ENCODE measurements at regions not wholly inside any gene's neighbourhood (a gene's known extent, or its start where the extent isn't known, plus 50 kb on each side); places are given as distances from the start of the nearest gene placed in this dataset.

GRCh38 chr20:33914919-33915318, 78.8 kb upstream of the RALY start:
- TF ChIP-seq CTCF (IDR thresholded peaks at IDR 0.05) (no peak), POLR2A (IDR thresholded peaks at IDR 0.05) (no peak), POLR2AphosphoS5 (IDR thresholded peaks at IDR 0.05; ENCODE audit: insufficient read depth in 1 of 2, low read depth in 1 of 2) (no peak)

All from vagina (tissue), 2 donors.